GM19455 (cell line): ENCODE measurements at regions not wholly inside any gene's neighbourhood (a gene's known extent, or its start where the extent isn't known, plus 50 kb on each side); places are given as distances from the start of the nearest gene placed in this dataset.
A peak's percentile ranks its signal among the peaks of the same experiment; 100 is the strongest.

Source experiments
- ATAC-seq: cut with Tn5 transposase; IDR thresholded peaks from one replicate; pipeline ENCODE4 v1.9.1; 2021; ENCODE audit not compliant: unreplicated experiment

GRCh38 chr5:162484095-162484494 is 416.5 kb downstream of the GABRG2 start:
- no peak for ATAC-seq

GRCh38 chr5:162484986-162485385 is 417.4 kb downstream of the GABRG2 start:
- no peak for ATAC-seq

- no peak for ATAC-seq
Measured at GRCh38 chr5:162485666-162486292, 418.2 kb downstream of the GABRG2 start.

- no peak for ATAC-seq
Measured at GRCh38 chr5:162487528-162488525, 420.3 kb downstream of the GABRG2 start.

GRCh38 chr5:162496100-162496808 is 428.7 kb downstream of the GABRG2 start:
- no peak for ATAC-seq

- no peak for ATAC-seq
Measured at GRCh38 chr5:162497455-162497854, 429.9 kb downstream of the GABRG2 start.

GRCh38 chr5:162502780-162503179 is 435.2 kb downstream of the GABRG2 start:
- no peak for ATAC-seq

- ATAC-seq: no peak
Measured at GRCh38 chr5:162503796-162504195, 436.2 kb downstream of the GABRG2 start.

- no peak for ATAC-seq
Measured at GRCh38 chr5:162512935-162513565, 445.5 kb downstream of the GABRG2 start.

- no peak for ATAC-seq
Measured at GRCh38 chr5:162514116-162514515, 446.5 kb downstream of the GABRG2 start.

- no peak for ATAC-seq
Measured at GRCh38 chr5:162520878-162521277, 453.3 kb downstream of the GABRG2 start.

GRCh38 chr5:162529209-162529608 is 461.6 kb downstream of the GABRG2 start:
- ATAC-seq: no peak

- ATAC-seq: no peak
Measured at GRCh38 chr5:162529886-162530285, 462.3 kb downstream of the GABRG2 start.

GRCh38 chr5:162543437-162543836 is 475.9 kb downstream of the GABRG2 start:
- ATAC-seq: no peak

GRCh38 chr5:162544905-162545304 is 477.3 kb downstream of the GABRG2 start:
- no peak for ATAC-seq

- no peak for ATAC-seq
Measured at GRCh38 chr5:162550236-162550635, 482.7 kb downstream of the GABRG2 start.

GRCh38 chr5:162558120-162558519 is 490.5 kb downstream of the GABRG2 start:
- no peak for ATAC-seq

- ATAC-seq: no peak
Measured at GRCh38 chr5:162567644-162568043, 500.1 kb downstream of the GABRG2 start.

GRCh38 chr5:162573758-162574157 is 506.2 kb downstream of the GABRG2 start:
- ATAC-seq: no peak

GRCh38 chr5:162591724-162592123 is 524.2 kb downstream of the GABRG2 start:
- ATAC-seq: no peak

GRCh38 chr5:162593881-162594280 is 526.3 kb downstream of the GABRG2 start:
- peak; percentile 64 for ATAC-seq
